Heart right ventricle (tissue), 16 donors: ENCODE measurements at regions not wholly inside any gene's neighbourhood (a gene's known extent, or its start where the extent isn't known, plus 50 kb on each side); places are given as distances from the start of the nearest gene placed in this dataset.

Experiments used
- ATAC-seq, 8 donors: fragments of 200-7000 bp; cut with Tn5 transposase; one replicate each; pipeline ENCODE4 v1.9.1; 2020; ENCODE audit warnings: mild to moderate bottlenecking in 8 of 8, moderate library complexity in 8 of 8, moderate number of reproducible peaks in 1 of 8
- DNase-seq, 2 donors: peaks; one replicate each; pipeline ENCODE4 v3.0.0-alpha.2; 2020
- H3K27ac ChIP-seq, 10 donors: fragments of 200-600 bp; sonication (generic) in 2 of 10; one replicate each; pipeline versions ENCODE4 v1.5.0 to v1.8.0; 2020 to 2022; ENCODE audit warnings: mild to moderate bottlenecking in 3 of 10
- H3K27me3 ChIP-seq, 7 donors: fragments of 200-600 bp; one replicate each; pipeline ENCODE4 v1.8.0; 2021 to 2022; ENCODE audit warnings: mild to moderate bottlenecking in 2 of 7
- H3K36me3 ChIP-seq, 9 donors: fragments of 200-600 bp; sonication (generic) in 1 of 9; one replicate each; pipeline versions ENCODE4 v1.5.0 to v1.8.0; 2020 to 2022; ENCODE audit warnings: mild to moderate bottlenecking in 2 of 9
- H3K4me1 ChIP-seq, 9 donors: fragments of 200-600 bp; sonication (generic) in 1 of 9; one replicate each; pipeline versions ENCODE4 v1.5.0 to v1.8.0; 2020 to 2022; ENCODE audit warnings: mild to moderate bottlenecking in 4 of 9
- H3K4me3 ChIP-seq, 10 donors: fragments of 200-600 bp; sonication (generic) in 2 of 10; one replicate each; pipeline versions ENCODE4 v1.5.0 to v1.8.0; 2020 to 2022; ENCODE audit warnings: mild to moderate bottlenecking in 7 of 10, moderate library complexity in 2 of 10
- H3K9me3 ChIP-seq, 11 donors: fragments of 200-600 bp in 10 of 11; sonication (generic) in 2 of 11; one replicate each; pipeline versions ENCODE4 v1.5.0 to v1.8.0; 2013 to 2022; ENCODE audit warnings: mild to moderate bottlenecking in 2 of 11, control low read depth in 1 of 11, moderate library complexity in 1 of 11
- WGBS, 2 donors: extraction: QIAGEN DNeasy Blood & Tissue Kit; methylation state at CpG; one replicate each; pipeline ENCODE4 v1.1.7; 2013; ENCODE audit warnings: inconsistent platforms in 1 of 2; 5-methylcytosine and 5-hydroxymethylcytosine counted together
- intact Hi-C, 10 donors: fragments of 100-400 bp; cut with DNase I; formaldehyde crosslinking; loops; one replicate each; pipeline versions ENCODE4 v1.11.1 to v1.14.2; 2022
- TF ChIP-seq, protein P1 (sequence below), 9 donors: fragments of 200-600 bp; sonication (generic) in 2 of 9; IDR thresholded peaks; one replicate each; pipeline versions ENCODE4 v1.5.0 to v1.8.0; 2021 to 2022; ENCODE audit warnings: antibody characterized with exemption in 9 of 9, mild to moderate bottlenecking in 5 of 9, moderate library complexity in 1 of 9
- donor health status: Arrhythmogenic right ventricular cardiomyopathy.
- donor health status: ischemic (EF 13 %, LVEDD 7.1; RV severe dilation, severe dysfunction).
- donor health status: healthy with polysubstance abuse.
- donor health status: DM: no; HTN: yes; CAD: no.
- donor health status: DM: no; HTN: no; CAD: no.
- donor health status: ischemic (EF 25% LVEDD 6.9; RV normal size, moderate dysfunction).
- donor health status: ischemic (EF 25% LVEDD 5.7; RV mildly dilated, moderate dysfunction).
- donor health status: healthy.
- donor health status: DM: yes; HTN: yes; CAD: no.
- donor health status: Ischemic cardiomyopathy.
- donor health status: ischemic (EF 35%, LVEDD 5.7; RV mildly dilated, moderate dysfunction).
- donor health status: nonischemic (EF 11% LVEDD 7.7; RV severe dilation, severe dysfunction).
- donor health status: DM: yes; HTN: yes; CAD: no.
- donor health status: PGD.
- donor health status: ischemic (EF 29% LVEDD 5.4; RV normal size, mild dysfunction).
- donor health status: nonischemic (EF 23%, LVEDD 6.1; RV moderate dilation, normal function).

DNA sequence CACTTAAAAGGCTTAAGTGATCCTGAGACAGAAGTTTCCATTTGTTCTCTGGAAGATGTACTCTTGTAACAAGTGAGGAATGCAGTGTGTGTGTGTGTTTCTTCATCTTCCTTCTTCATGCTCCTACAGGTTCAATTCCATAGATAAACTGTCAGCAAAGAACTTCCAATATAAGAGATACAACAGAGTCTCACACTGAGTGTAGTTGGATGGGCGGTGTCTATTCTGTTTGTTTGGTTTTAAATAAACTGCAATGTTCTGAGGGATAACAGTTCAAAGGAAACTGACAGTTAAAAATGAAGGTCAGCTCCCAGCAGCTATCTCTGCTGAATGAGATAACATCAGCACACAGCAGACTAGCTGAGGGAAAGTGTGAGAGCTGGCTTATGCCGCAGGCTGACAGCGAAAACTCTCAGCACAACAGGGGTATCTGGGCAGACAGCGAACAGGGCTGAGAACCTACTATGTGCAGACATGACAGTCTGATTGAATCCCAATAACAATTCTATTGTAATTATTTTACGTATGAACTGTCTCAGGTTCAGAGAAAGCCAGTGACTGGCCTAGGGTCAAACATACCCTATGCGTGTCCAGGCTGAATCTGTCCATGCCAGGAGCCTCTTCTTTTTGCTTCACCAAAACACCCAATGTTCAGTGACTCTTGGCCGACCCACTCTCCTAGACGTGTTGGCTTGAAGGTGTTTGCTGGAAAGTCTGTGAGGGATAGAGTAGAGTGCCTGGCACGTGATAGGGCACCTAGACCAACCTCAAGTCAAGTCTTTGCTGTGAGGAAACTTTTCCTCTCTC, 201.9 kb upstream of the TRIB2 start:
- no peak for DNase-seq
- TF ChIP-seq, protein P1, sequence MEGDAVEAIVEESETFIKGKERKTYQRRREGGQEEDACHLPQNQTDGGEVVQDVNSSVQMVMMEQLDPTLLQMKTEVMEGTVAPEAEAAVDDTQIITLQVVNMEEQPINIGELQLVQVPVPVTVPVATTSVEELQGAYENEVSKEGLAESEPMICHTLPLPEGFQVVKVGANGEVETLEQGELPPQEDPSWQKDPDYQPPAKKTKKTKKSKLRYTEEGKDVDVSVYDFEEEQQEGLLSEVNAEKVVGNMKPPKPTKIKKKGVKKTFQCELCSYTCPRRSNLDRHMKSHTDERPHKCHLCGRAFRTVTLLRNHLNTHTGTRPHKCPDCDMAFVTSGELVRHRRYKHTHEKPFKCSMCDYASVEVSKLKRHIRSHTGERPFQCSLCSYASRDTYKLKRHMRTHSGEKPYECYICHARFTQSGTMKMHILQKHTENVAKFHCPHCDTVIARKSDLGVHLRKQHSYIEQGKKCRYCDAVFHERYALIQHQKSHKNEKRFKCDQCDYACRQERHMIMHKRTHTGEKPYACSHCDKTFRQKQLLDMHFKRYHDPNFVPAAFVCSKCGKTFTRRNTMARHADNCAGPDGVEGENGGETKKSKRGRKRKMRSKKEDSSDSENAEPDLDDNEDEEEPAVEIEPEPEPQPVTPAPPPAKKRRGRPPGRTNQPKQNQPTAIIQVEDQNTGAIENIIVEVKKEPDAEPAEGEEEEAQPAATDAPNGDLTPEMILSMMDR (IDR thresholded peaks at IDR 0.05): no peak
- no peaks in the 10 kb centered on the region for H3K36me3 ChIP-seq
- no peaks in the 10 kb centered on the region for H3K27me3 ChIP-seq
- no peak overlapping the region for H3K27ac ChIP-seq
- WGBS, 2 donors: 73 to 75% methylated on average over 9 of the region's 9 CpGs
- H3K4me3 ChIP-seq: no peak overlapping the region
- peaks cover 0 to 2% (median 0%) of the 10 kb centered on the region in 11 donors for H3K9me3 ChIP-seq
- peak in 1 of 8 donors; percentile 14 for ATAC-seq
- intact Hi-C loops: no loop called here
- H3K4me1 ChIP-seq: peaks cover 0 to 8% (median 0%) of the 10 kb centered on the region in 9 donors

DNA sequence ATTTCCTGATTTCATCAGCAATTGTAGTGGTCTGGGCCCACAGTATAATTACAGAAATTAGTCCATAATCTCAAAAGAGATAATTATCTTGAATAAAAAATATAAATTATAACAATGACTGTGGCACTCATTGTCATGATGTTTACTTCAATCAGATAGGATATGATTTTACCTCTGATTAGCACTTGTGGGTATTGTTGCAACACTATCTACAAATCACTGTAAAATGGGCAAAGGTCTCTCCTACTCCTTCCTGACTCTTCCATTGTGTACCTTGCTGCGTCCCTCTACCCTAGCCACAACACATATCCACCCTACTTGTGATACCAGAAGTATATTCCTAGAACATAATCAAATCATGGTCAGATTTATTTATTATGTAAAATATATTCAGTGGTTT, 200.9 kb upstream of the TRIB2 start:
- WGBS, 2 donors: 0 to 5% methylated on average over 1 of the region's 1 CpG
- no peak for DNase-seq
- TF ChIP-seq, protein P1 (IDR thresholded peaks at IDR 0.05): no peak
- H3K36me3 ChIP-seq: no peaks in the 10 kb centered on the region
- no peaks in the 10 kb centered on the region for H3K27me3 ChIP-seq
- no peak overlapping the region for H3K4me3 ChIP-seq
- H3K4me1 ChIP-seq: peaks cover 0 to 8% (median 0%) of the 10 kb centered on the region in 9 donors
- no peaks in the 10 kb centered on the region for H3K9me3 ChIP-seq
- no peak for ATAC-seq
- H3K27ac ChIP-seq: no peak overlapping the region
- intact Hi-C loops: no loop called here

DNA sequence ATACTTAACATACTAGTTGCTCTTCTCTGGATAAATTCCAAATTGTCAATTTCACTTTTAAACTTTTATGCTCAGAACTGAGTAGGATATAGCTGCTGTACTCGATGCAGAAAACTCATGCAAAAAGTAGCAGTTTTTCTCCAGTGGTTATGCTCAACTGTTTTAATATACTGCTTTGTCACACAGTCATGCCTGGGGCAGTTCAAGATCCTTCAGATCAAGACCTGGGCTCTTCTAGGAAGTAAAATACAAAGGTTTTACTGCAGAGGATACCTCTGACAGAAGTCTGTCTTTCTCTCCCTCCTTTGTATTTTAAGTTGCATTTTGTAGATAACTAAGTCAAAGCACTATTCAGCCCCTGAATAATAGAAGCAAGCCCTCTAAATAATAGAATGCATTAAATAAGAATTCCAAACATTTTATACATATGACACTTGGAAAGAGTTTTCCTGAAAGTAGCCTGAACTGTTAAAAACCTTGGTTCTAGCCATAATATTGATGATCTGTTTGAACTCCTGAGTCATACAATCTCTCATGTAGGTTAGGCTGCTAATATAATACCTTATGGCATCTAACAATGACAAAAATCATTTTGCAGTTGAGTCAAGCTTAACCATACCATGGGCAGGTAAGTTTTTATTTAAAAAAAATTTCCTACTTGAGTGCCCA, 183.3 kb upstream of the TRIB2 start:
- TF ChIP-seq, protein P1 (IDR thresholded peaks at IDR 0.05): no peak
- ATAC-seq: no peak
- H3K27me3 ChIP-seq: no peaks in the 10 kb centered on the region
- no peak for DNase-seq
- H3K36me3 ChIP-seq: no peaks in the 10 kb centered on the region
- intact Hi-C loops: no loop called here
- WGBS, 2 donors: 55 to 73% methylated on average over 1 of the region's 1 CpG
- H3K4me1 ChIP-seq: peaks cover 0 to 32% (median 15%) of the 10 kb centered on the region in 9 donors
- H3K4me3 ChIP-seq: no peak overlapping the region
- H3K9me3 ChIP-seq: no peaks in the 10 kb centered on the region
- H3K27ac ChIP-seq: no peak overlapping the region

DNA sequence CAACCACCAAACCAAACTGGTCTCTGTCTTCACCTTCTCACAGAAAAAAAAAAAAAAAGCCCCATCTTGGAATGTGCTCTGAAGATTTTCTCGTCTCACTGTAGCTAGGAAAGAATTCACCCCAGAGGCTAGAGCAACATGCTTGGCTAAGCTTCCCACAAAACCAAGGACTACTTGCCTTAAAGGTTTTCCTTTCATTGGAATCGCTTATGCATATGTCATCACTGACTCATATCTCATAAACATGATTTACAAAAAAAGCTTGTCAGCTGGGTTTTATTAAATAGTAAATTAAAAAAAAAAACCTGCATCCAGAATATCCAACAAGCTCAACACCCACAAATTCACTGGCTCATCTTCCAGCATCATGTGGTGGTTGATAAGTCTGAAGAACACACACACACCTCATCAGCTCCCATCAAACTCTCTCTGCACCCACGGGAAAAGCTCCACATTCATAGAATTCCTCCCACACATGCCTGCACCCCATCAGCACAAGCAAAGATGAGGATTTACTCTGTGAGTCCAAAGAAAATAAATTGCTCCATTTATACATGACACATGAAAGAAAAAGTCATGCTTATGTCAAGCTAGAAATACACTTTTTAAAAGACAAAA, 182.0 kb upstream of the TRIB2 start:
- TF ChIP-seq, protein P1 (IDR thresholded peaks at IDR 0.05): no peak
- H3K4me3 ChIP-seq: no peak overlapping the region
- peaks cover 0 to 32% (median 15%) of the 10 kb centered on the region in 9 donors for H3K4me1 ChIP-seq
- DNase-seq (no peak), ATAC-seq (peak in 7 of 8 donors; percentile 38 to 79 (median 69))
- intact Hi-C loops: no loop called here
- no peaks in the 10 kb centered on the region for H3K27me3 ChIP-seq
- no peaks in the 10 kb centered on the region for H3K36me3 ChIP-seq
- 56 to 60% methylated on average over 3 of the region's 3 CpGs for WGBS, 2 donors
- H3K27ac ChIP-seq: peak overlapping the region in 3 of 10 donors; percentile 22 to 36 (median 34)
- H3K9me3 ChIP-seq: no peaks in the 10 kb centered on the region
